Activated CD4-positive, alpha-beta T cell treated with anti-CD3 and anti-CD28 coated beads, Interleukin-2, Interleukin-6, amounts not matched to agents 100 ng/mL and 50 ng/mL, durations not matched to agents 16 hours and 8 hours (primary cell): ENCODE measurements at regions not wholly inside any gene's neighbourhood (a gene's known extent, or its start where the extent isn't known, plus 50 kb on each side); places are given as distances from the start of the nearest gene placed in this dataset.

ENCODE experiments used
- DNase-seq: peaks from one replicate; pipeline ENCODE4 v3.0.0-alpha.2; 2020

- peak; percentile 5 for DNase-seq
Observed at GRCh38 chr6:150651808-150652470, 52.3 kb downstream of the PLEKHG1 start.

- DNase-seq, result no peak
Observed at GRCh38 chr6:150652848-150653613, 53.3 kb downstream of the PLEKHG1 start.

- no peak for DNase-seq
Observed at GRCh38 chr6:150654608-150655007, 54.9 kb downstream of the PLEKHG1 start.

GRCh38 chr6:150656156-150656555 lies 56.5 kb downstream of the PLEKHG1 start:
- DNase-seq, result no peak

GRCh38 chr6:150658421-150658820 lies 58.7 kb downstream of the PLEKHG1 start:
- no peak for DNase-seq

GRCh38 chr6:150659046-150659763 lies 59.5 kb downstream of the PLEKHG1 start:
- DNase-seq, result no peak

- no peak for DNase-seq
Observed at GRCh38 chr6:150661216-150662007, 61.7 kb downstream of the PLEKHG1 start.

- DNase-seq, result no peak
Observed at GRCh38 chr6:150662814-150663213, 63.1 kb downstream of the PLEKHG1 start.

GRCh38 chr6:150664091-150664490 lies 64.4 kb downstream of the PLEKHG1 start:
- DNase-seq, result no peak

GRCh38 chr6:150666071-150666470 lies 66.4 kb downstream of the PLEKHG1 start:
- no peak for DNase-seq

GRCh38 chr6:150667359-150667758 lies 67.7 kb downstream of the PLEKHG1 start:
- no peak for DNase-seq

- peak; percentile 7 for DNase-seq
Observed at GRCh38 chr6:150667977-150668716, 68.5 kb downstream of the PLEKHG1 start.

- DNase-seq, result no peak
Observed at GRCh38 chr6:150668900-150669302, 69.2 kb downstream of the PLEKHG1 start.

GRCh38 chr6:150670311-150670710 lies 70.6 kb downstream of the PLEKHG1 start:
- DNase-seq, result no peak

GRCh38 chr6:150672800-150673199 lies 73.1 kb downstream of the PLEKHG1 start:
- DNase-seq, result no peak

GRCh38 chr6:150673720-150674346 lies 74.1 kb downstream of the PLEKHG1 start:
- no peak for DNase-seq

GRCh38 chr6:150676344-150676743 lies 76.7 kb downstream of the PLEKHG1 start:
- no peak for DNase-seq

GRCh38 chr6:150676772-150677171 lies 77.1 kb downstream of the PLEKHG1 start:
- no peak for DNase-seq

GRCh38 chr6:150680510-150680909 lies 80.8 kb downstream of the PLEKHG1 start:
- DNase-seq, result no peak

GRCh38 chr6:150681578-150682395 lies 82.1 kb downstream of the PLEKHG1 start:
- DNase-seq, result no peak

- no peak for DNase-seq
Observed at GRCh38 chr6:150683320-150683719, 83.6 kb downstream of the PLEKHG1 start.
